Sigmoid colon (tissue), 6 donors: ENCODE measurements at regions not wholly inside any gene's neighbourhood (a gene's known extent, or its start where the extent isn't known, plus 50 kb on each side); places are given as distances from the start of the nearest gene placed in this dataset.

Experiments
- DNase-seq: peaks from one replicate; pipeline ENCODE4 v3.0.0-alpha.2; 2019
- H3K27ac ChIP-seq, 4 donors: fragments of 200-600 bp; sonication (generic); one replicate each; pipeline ENCODE4 v1.5.1; 2016 to 2019; ENCODE audit warnings: mild to moderate bottlenecking in 1 of 4
- H3K27me3 ChIP-seq, 3 donors: fragments of 200-600 bp; sonication (generic); one replicate each; pipeline ENCODE4 v1.5.1; 2019; ENCODE audit warnings: mild to moderate bottlenecking in 1 of 3
- H3K36me3 ChIP-seq, 4 donors: fragments of 200-600 bp; sonication (generic); one replicate each; pipeline ENCODE4 v1.5.1; 2016 to 2019
- H3K4me1 ChIP-seq, 4 donors: fragments of 200-600 bp; sonication (generic); one replicate each; pipeline ENCODE4 v1.5.1; 2017 to 2019
- H3K4me3 ChIP-seq, 4 donors: fragments of 200-600 bp; sonication (generic); one replicate each; pipeline ENCODE4 v1.5.1; 2017 to 2019; ENCODE audit warnings: mild to moderate bottlenecking in 2 of 4, moderate library complexity in 1 of 4
- H3K9me3 ChIP-seq, 4 donors: fragments of 200-600 bp in 3 of 4; sonication (generic) in 3 of 4; one replicate each; pipeline versions ENCODE4 v1.5.1 to v1.6.1; 2013 to 2019
- EP300 ChIP-seq, 4 donors: sonication (generic); formaldehyde crosslinking; IDR thresholded peaks; one replicate each; pipeline ENCODE4 v1.6.1; 2017; ENCODE audit warnings: antibody characterized with exemption in 4 of 4
- POLR2A ChIP-seq, 2 donors: fragments of 450-650 bp; IDR thresholded peaks; one replicate each; pipeline ENCODE4 v1.6.1; 2016; ENCODE audit warnings: antibody characterized with exemption in 2 of 2, mild to moderate bottlenecking in 2 of 2, moderate library complexity in 2 of 2
- POLR2AphosphoS5 ChIP-seq, 4 donors: sonication (generic); formaldehyde crosslinking; IDR thresholded peaks; one replicate each; pipeline ENCODE4 v1.6.1; 2017; ENCODE audit warnings: antibody characterized with exemption in 4 of 4
- WGBS, 2 donors: extraction: QIAGEN DNeasy Blood & Tissue Kit; methylation state at CpG; one replicate each; pipeline ENCODE4 v1.1.7; 2013; 5-methylcytosine and 5-hydroxymethylcytosine counted together
- intact Hi-C: fragments of 100-400 bp; cut with DNase I; formaldehyde crosslinking; loops from one replicate; pipeline ENCODE4 v1.15.1; 2023
- TF ChIP-seq, protein P1 (sequence below), 4 experiments: fragments of 450-650 bp in 3 of 4; fragments of 200-600 bp in 1 of 4; IDR thresholded peaks; one replicate each; pipeline ENCODE4 v1.5.1; 2016 to 2019; ENCODE audit warnings: antibody characterized with exemption in 4 of 4, mild to moderate bottlenecking in 3 of 4, moderate library complexity in 2 of 4
- donor health status: healthy with polysubstance abuse.
- donor health status: healthy.

DNA sequence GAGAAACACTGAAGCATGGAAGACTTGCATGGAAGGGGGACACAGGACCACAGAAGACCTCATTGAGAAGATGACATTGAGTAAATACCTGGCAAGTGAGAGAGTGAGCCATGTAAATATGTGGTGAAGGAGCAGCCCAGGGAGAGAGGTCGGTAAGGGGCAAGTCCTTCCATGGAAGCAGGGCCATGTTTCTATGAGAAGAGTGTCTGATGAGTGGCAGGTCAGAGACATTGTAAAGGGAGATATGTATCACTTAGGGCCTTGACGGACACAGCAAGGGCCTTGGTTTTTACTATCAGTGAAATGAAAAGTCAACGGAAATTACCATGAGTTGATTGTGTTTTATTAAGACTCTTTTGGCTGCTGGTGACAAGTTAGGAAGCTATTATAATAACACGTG lies 336.4 kb downstream of the PLK2 start:
- no peaks in the 10 kb centered on the region for H3K9me3 ChIP-seq
- TF ChIP-seq POLR2AphosphoS5 (IDR thresholded peaks at IDR 0.05) (no peak), EP300 (IDR thresholded peaks at IDR 0.05) (no peak), POLR2A (IDR thresholded peaks at IDR 0.05) (no peak)
- TF ChIP-seq, protein P1, sequence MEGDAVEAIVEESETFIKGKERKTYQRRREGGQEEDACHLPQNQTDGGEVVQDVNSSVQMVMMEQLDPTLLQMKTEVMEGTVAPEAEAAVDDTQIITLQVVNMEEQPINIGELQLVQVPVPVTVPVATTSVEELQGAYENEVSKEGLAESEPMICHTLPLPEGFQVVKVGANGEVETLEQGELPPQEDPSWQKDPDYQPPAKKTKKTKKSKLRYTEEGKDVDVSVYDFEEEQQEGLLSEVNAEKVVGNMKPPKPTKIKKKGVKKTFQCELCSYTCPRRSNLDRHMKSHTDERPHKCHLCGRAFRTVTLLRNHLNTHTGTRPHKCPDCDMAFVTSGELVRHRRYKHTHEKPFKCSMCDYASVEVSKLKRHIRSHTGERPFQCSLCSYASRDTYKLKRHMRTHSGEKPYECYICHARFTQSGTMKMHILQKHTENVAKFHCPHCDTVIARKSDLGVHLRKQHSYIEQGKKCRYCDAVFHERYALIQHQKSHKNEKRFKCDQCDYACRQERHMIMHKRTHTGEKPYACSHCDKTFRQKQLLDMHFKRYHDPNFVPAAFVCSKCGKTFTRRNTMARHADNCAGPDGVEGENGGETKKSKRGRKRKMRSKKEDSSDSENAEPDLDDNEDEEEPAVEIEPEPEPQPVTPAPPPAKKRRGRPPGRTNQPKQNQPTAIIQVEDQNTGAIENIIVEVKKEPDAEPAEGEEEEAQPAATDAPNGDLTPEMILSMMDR (IDR thresholded peaks at IDR 0.05): no peak
- 54 to 91% methylated on average over 4 of the region's 4 CpGs for WGBS, 2 donors
- H3K27ac ChIP-seq: no peak overlapping the region
- no peak overlapping the region for H3K4me3 ChIP-seq
- intact Hi-C loops: no loop called here
- DNase-seq: no peak
- no peaks in the 10 kb centered on the region for H3K36me3 ChIP-seq
- H3K4me1 ChIP-seq: peaks cover 0 to 9% (median 4%) of the 10 kb centered on the region in 4 donors
- no peaks in the 10 kb centered on the region for H3K27me3 ChIP-seq

DNA sequence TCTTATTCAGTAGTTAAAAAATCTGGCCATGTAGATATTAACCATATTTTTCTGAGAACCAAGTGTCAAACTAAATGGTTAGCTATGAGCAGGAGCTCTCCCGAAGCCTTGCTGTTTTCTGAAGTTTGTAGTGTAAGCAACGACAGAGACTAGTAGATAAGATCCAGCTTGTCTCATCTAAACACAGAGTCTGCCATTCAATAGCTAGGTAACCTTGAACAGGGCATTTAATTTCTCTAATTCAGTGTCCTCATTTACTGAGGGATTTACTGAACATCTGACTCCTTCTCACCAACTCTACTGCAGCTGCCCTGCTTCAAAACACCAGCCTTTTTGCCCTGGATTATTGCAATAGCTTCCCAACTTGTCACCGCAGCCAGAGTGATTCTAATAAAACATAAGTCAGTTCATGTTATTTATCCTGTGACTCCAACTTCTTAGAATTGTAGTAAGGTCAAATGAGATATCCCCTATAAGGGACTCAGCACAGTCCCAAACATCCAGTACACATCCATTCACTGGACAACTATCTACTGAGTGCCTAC lies 337.0 kb downstream of the PLK2 start:
- Histone ChIP-seq H3K27ac (no peak overlapping the region), H3K4me1 (peaks cover 0 to 9% (median 4%) of the 10 kb centered on the region in 4 donors), H3K4me3 (no peak overlapping the region), H3K9me3 (no peaks in the 10 kb centered on the region), H3K36me3 (no peaks in the 10 kb centered on the region), H3K27me3 (no peaks in the 10 kb centered on the region)
- intact Hi-C loops: no loop called here
- WGBS, 2 donors: 69 to 75% methylated on average over 3 of the region's 3 CpGs
- DNase-seq: no peak
- TF ChIP-seq POLR2AphosphoS5 (IDR thresholded peaks at IDR 0.05) (no peak), POLR2A (IDR thresholded peaks at IDR 0.05) (no peak), EP300 (IDR thresholded peaks at IDR 0.05) (no peak)
- TF ChIP-seq, protein P1 (IDR thresholded peaks at IDR 0.05): no peak

DNA sequence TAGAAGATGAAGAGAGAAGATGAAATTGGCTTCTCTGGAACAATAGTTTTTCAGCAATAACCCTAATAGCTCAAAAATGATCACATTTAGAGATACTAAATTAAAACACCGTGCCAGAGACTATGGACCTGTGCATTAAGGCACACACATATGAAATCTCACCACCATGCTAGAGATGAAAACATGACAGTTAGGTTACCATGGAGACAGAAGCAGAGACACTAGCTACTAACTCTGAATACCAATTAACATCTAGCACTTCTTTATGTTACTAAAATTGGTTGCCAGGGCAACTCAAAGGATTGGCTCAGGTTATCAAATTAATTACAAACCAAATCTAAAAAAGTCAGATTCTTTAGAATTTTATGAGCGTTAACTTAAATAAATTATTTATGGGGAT lies 337.7 kb downstream of the PLK2 start:
- intact Hi-C loops: no loop called here
- Histone ChIP-seq H3K36me3 (no peaks in the 10 kb centered on the region), H3K27ac (no peak overlapping the region), H3K27me3 (no peaks in the 10 kb centered on the region), H3K4me3 (no peak overlapping the region), H3K9me3 (no peaks in the 10 kb centered on the region), H3K4me1 (peaks cover 0 to 1% (median under 1%) of the 10 kb centered on the region in 4 donors)
- TF ChIP-seq POLR2AphosphoS5 (IDR thresholded peaks at IDR 0.05) (no peak), POLR2A (IDR thresholded peaks at IDR 0.05) (no peak), EP300 (IDR thresholded peaks at IDR 0.05) (no peak)
- TF ChIP-seq, protein P1 (IDR thresholded peaks at IDR 0.05): no peak
- DNase-seq: no peak
- WGBS, 2 donors: 82 to 91% methylated on average over 2 of the region's 2 CpGs

DNA sequence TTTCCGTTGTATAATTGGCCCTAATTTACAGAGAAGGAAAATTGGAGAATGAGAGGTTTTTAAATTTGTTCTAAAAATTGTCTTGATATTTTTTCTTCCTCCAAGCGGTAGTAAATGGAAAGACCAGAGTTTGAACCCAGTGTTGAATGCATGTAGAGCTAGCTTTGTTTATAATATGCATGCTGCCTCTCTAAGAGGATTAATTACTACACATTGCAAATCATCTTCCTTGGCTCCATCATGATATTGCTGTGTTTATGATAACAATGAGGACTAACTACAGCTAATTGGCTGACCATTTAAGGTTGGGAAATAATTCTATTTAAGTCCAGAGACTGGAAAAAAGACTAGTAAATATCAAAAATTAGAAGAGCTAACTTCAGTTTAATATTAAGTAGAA lies 338.5 kb downstream of the PLK2 start:
- Histone ChIP-seq H3K4me1 (peaks cover 0 to 4% (median 0%) of the 10 kb centered on the region in 4 donors), H3K4me3 (no peak overlapping the region), H3K27me3 (no peaks in the 10 kb centered on the region), H3K27ac (no peak overlapping the region), H3K9me3 (no peaks in the 10 kb centered on the region), H3K36me3 (no peaks in the 10 kb centered on the region)
- intact Hi-C loops: no loop called here
- WGBS, 2 donors: 85% methylated on average over 2 of the region's 2 CpGs
- DNase-seq: no peak
- no peak for TF ChIP-seq POLR2AphosphoS5 (IDR thresholded peaks at IDR 0.05)
- TF ChIP-seq, protein P1 (IDR thresholded peaks at IDR 0.05): no peak
- TF ChIP-seq EP300 (IDR thresholded peaks at IDR 0.05): no peak
- TF ChIP-seq POLR2A (IDR thresholded peaks at IDR 0.05): no peak

DNA sequence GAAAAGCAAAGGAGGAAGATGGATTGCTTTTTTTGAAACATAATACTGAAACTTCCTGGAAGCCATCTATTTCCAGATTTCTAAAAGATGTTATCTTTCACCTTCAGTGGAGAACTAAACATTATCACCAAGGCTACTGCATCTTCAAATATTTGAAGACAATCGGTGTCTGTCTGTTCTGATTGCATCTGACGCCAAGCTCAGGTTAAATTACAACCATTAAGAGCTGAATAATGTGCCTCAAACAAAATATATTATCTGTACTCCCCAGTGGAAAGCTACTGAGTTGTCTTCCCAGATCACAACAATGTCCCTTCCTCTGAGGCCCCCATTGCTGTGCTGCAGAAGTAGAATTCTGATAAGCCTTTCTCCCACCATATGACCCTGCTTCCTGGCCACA lies 342.3 kb downstream of the PLK2 start:
- H3K9me3 ChIP-seq: no peaks in the 10 kb centered on the region
- H3K27ac ChIP-seq: no peak overlapping the region
- no peaks in the 10 kb centered on the region for H3K27me3 ChIP-seq
- TF ChIP-seq POLR2A (IDR thresholded peaks at IDR 0.05) (no peak), EP300 (IDR thresholded peaks at IDR 0.05) (no peak)
- 15 to 62% methylated on average over 2 of the region's 2 CpGs for WGBS, 2 donors
- no peaks in the 10 kb centered on the region for H3K36me3 ChIP-seq
- H3K4me3 ChIP-seq: no peak overlapping the region
- DNase-seq: no peak
- peaks cover 0 to 4% (median 0%) of the 10 kb centered on the region in 4 donors for H3K4me1 ChIP-seq
- intact Hi-C loops: no loop called here
